GM21723 (cell line): ENCODE measurements at regions not wholly inside any gene's neighbourhood (a gene's known extent, or its start where the extent isn't known, plus 50 kb on each side); places are given as distances from the start of the nearest gene placed in this dataset.
"Not testable (repeated sequence)": the region's sequence is repeated elsewhere in the genome, so short reads cannot be mapped to it uniquely, and the experiment has no call there.

Experiments used
- ATAC-seq: cut with Tn5 transposase; IDR thresholded peaks from one replicate; pipeline ENCODE4 v1.9.1; 2021; ENCODE audit warnings: mild to moderate bottlenecking, moderate library complexity; ENCODE audit not compliant: unreplicated experiment

DNA sequence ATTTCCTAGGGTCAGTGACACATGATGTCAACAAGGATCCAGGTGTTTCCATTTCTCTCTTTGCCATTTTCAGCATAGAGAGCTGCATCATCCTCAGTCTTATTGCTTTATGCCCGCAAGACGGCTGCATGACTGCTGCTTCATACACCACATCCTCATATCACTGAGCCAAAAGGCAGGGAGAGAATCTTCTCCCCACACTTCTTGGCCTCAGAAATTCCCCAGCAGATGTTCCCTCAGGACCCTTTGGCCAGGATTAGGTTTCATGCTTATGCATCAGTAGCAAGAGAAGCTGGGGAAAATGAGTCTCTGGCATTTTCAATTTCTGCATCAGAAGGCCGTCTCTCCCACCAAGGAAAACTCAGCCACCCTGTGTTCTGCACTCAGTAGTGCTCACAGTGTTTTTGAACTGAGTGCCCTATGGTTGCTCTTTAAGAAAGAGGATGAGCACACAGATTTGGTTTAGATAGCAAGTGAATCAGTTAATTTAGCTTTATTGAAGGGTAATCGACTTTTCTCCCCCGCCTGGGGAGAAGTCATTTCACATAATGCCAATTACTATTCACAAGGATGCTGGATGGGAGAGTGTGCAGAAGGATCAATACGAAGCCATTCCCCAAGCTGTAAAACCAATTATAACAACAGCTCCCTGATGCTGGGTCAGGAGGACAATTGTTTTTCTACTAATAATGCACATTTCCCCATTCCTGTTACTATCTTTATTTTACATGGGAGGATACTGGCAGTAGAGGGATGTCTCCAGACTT is 360.2 kb downstream of the HHIPL2 start:
- ATAC-seq = no peak

GRCh38 chr1:222182641-222183040 is 365.3 kb downstream of the HHIPL2 start:
- no peak for ATAC-seq

DNA sequence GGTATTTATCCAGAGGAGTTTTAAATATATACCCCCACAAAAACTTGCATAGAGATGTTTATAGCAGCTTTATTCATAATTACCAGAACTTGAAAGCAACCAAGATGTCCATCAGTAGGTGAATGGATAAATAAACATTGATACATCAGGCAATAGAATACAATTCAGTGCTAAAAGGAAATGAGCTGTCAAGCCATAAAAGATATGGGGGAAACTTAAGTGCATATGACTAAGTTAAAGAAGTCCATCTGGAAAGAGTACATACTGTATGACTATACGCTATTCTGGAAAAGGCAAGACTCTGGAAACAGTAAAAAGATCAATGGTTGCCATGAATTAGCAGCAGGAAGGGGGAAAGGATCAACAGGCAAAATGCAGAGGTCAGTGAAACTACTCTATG is 366.7 kb downstream of the HHIPL2 start:
- no peak for ATAC-seq

DNA sequence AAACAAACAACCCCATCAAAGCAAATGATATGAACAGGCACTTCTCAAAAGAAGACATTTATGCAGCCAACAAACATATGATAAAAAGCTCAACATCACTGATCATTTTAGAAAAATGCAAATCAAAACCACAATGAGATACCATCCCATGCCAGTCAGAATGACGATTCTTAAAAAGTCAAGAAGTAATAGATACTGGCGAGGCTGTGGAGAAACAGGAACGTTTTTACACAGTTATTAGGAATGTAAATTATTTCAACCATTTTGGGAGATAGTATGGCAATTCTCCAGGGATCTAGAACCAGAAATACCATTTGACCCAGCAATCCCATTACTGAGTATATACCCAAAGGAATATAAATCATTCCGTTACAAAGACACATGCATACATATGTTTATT is 370.4 kb downstream of the HHIPL2 start:
- ATAC-seq = not testable (repeated sequence)

DNA sequence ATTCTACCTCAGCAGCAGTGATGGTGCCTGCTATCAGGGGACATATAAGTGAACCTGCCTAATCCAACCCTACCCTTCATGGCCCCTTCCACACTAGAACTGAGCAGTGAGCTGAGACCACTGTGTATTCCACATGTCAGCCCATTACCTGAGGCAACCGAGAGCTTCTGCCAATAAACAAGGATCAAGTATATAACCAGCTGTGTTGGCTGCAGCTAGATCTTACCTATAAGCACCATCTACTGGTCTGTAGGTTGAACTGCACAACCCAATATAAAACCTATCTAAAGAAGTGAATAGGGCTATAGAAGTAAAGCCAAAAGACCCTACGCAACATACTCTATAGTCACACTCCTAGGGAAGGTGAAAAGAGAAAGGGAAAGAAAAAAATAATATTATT is 376.9 kb downstream of the HHIPL2 start:
- peak; percentile 78 for ATAC-seq

GRCh38 chr1:222168621-222169020 is 379.3 kb downstream of the HHIPL2 start:
- ATAC-seq = no peak

GRCh38 chr1:222167896-222168295 is 380.0 kb downstream of the HHIPL2 start:
- no peak for ATAC-seq

DNA sequence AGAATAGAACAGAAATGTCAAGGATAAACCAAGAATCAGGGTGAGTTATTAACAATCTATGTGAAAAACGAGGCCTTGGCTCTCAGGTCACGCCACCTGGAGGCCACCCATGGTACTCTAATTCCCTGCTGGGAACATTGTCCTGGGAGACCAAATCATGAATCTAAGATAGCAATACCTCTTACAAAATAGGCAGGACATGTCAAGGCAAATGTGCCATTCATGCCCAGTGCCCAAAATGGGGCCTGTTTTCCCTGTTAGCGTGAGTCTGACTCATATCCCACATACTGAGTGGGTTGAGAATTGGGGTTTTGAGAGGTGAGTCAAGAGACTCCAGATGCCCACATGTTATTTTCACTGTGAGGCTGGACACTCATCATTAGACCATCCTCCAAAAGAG is 380.8 kb downstream of the HHIPL2 start:
- no peak for ATAC-seq

DNA sequence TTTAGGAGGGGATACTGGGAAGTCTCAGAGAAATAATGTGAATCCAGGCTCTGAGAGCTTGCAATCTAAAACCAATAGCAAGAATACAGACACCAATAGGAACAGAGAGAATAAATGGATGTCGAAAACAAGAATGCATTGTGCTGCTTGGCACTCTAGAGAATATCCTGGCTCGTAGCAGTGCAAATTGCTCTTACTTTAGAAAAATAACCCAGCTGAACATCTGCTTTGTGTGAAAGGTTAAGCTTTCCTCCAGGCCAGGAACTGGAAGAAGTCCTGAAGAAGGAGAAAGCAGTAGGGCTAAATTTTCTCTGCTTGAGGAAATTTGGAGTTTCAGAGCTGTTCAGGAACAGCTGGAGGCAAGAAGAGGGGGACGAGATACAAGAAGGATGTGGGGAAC is 382.3 kb downstream of the HHIPL2 start:
- no peak for ATAC-seq

GRCh38 chr1:222163895-222164294 is 384.0 kb downstream of the HHIPL2 start:
- no peak for ATAC-seq

- ATAC-seq = no peak
These were observed 386.2 kb downstream of the HHIPL2 start for GRCh38 chr1:222161676-222162075.

GRCh38 chr1:222157612-222158011 is 390.3 kb downstream of the HHIPL2 start:
- no peak for ATAC-seq

DNA sequence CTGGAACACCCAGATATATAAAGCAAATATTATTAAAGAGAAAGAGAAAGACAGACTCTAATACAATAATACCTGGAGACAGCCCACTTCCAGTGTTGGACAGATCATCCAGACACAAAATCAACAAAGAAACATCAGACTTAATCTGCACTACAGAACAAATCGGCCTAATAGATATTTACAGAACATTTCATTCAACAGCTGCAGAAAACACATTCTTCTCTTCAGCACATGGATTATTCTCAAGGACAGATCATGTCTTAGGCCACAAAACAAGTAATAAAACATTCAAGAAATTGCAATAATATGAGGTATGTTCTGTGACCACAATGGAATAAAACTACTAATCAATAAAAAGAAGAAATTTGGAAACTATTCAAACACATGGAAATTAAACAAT is 398.3 kb upstream of the DUSP10 start:
- ATAC-seq = no peak

DNA sequence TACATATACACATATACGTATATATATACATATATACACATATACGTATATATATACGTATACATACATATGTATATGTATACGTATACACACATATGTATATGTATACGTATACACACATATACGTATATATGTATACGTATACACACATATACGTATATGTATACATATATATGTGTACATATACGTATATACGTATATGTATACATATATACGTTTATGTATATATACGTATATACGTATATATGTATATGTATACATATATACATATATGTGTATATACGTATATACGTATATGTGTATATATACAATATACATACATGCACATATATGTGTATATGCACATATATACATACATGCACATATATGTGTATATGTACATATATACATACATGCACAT is 396.2 kb upstream of the DUSP10 start:
- no peak for ATAC-seq

DNA sequence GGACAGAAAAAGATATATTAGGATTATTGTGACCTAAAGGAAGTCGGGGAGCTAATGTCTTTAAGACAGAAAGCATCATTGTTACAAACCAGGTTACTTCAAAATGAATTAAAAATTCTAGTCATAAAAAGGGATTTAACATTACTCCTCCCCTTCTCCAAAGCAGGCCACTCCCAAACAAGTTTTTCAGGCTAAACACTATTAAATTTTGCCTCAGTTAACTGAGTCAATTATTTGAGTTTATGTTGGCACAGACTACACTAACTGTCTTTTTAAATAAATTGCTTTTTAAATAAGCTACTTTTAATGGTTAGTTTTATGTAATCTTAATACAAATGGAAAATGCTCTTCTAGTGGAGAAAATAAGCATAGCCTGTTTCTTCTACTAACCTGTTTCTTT is 395.0 kb upstream of the DUSP10 start:
- ATAC-seq = no peak

DNA sequence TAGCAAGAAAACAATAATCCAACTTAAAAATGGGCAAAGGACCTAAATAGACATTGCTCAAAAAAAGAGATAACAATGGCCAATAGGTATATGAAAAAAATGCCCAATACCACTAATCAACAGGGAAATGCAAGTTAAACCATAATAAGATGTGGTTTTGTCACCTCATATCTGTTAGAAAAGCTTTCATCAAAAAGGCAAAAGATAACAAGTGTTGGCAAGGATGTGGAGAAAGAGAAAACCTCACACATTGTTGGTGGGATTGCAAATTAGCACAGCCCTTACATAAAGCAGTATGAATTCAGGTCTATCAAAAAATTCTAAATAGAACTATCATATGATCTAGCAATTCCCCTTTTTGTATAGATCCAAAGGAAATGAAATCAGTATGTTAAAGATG is 387.2 kb upstream of the DUSP10 start:
- no peak for ATAC-seq

DNA sequence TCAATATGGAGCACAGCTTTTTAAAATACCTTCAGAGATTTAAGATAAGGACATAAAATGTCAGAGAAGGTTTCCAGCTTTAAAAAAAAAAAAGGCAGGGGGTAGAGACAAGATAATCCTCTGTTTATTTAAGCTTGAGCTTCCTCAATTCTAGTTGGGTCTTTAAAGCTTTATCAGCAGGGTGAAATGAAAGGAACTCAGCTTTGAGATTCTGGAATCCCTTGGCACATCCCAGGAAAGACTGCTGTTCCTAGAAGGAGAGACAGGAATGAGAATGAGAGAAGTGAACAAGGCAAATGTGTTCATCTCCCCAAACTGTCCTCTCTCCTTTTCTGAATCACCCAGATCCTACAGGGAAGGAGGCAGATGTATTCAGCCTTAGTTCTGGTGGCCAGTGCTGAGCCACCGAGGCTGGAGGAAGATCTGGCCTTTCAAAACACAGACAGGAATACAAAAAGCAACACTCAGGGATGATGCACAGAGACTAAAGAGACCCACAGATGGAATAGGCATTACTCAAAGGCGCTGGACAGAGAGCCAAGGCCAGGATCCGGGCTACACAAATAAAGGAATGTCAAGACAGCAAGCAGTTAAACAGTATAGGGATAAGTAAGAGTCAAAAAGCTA is 385.8 kb upstream of the DUSP10 start:
- no peak for ATAC-seq

GRCh38 chr1:222127096-222127495 is 385.2 kb upstream of the DUSP10 start:
- no peak for ATAC-seq

- no peak for ATAC-seq
These were observed 384.2 kb upstream of the DUSP10 start for GRCh38 chr1:222126052-222126451.

GRCh38 chr1:222124602-222125001 is 382.7 kb upstream of the DUSP10 start:
- ATAC-seq = no peak

- ATAC-seq = no peak
These were observed 381.2 kb upstream of the DUSP10 start for GRCh38 chr1:222123111-222123510.

- ATAC-seq = no peak
These were observed 375.9 kb upstream of the DUSP10 start for GRCh38 chr1:222117809-222118208.
